HG03064 (cell line): ENCODE measurements at regions not wholly inside any gene's neighbourhood (a gene's known extent, or its start where the extent isn't known, plus 50 kb on each side); places are given as distances from the start of the nearest gene placed in this dataset.
A peak's percentile ranks its signal among the peaks of the same experiment; 100 is the strongest.

Source experiments
- ATAC-seq: cut with Tn5 transposase; IDR thresholded peaks from one replicate; pipeline ENCODE4 v1.9.1; 2021; ENCODE audit warnings: low read depth; ENCODE audit not compliant: unreplicated experiment

GRCh38 chr6:22007469-22007868 lies 289.4 kb downstream of the PRL start:
- no peak for ATAC-seq

DNA sequence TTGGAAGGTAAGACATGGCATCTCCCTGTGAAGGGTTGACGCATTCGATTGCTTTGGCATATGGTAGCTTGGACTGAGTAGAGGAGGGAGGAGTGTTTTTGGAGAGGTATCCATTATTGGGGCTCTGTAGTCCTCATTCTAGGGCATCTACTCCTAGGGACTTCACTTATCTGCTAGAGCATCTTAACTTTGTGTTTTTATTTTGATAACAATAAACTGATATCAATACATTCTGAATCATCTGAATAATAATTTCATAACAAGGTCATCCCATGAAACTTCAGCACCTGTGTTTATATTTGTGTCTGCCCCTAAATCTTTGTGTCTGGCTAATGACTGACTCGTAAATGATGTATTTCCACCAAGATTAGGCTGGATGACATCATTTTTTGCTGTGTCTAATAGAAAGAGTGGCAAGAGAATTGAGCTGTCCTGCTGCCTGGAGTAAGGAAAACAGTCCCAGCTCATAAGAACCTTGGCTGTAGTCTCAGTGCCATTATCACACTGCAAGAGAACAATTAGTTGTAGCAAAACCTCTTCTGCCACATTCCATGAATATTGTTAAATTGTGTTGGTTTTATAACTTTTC lies 288.5 kb downstream of the PRL start:
- ATAC-seq = no peak

GRCh38 chr6:22010102-22010501 lies 286.7 kb downstream of the PRL start:
- ATAC-seq = no peak

- ATAC-seq = no peak
Measured at GRCh38 chr6:22015216-22015615, 281.6 kb downstream of the PRL start.

GRCh38 chr6:22015944-22016343 lies 280.9 kb downstream of the PRL start:
- ATAC-seq = no peak

DNA sequence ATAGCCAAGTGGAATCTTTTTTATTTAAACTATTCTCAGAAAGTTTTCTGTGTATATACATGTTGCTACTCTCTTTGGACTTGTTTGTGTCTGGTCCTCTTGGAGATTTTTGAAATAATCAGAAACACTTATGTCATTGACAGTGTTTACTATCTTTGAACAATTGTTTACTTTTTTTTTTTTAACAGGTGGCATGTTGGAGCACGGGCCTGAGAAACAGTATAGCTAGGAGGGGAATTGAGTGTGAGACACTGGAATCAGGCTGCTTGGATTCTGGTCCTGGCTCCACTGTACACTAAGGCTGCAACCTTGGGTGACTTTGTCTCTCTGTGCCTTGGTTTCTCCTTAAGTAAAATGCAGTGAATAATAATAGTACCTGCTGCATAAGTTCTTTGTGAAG lies 279.6 kb downstream of the PRL start:
- no peak for ATAC-seq

DNA sequence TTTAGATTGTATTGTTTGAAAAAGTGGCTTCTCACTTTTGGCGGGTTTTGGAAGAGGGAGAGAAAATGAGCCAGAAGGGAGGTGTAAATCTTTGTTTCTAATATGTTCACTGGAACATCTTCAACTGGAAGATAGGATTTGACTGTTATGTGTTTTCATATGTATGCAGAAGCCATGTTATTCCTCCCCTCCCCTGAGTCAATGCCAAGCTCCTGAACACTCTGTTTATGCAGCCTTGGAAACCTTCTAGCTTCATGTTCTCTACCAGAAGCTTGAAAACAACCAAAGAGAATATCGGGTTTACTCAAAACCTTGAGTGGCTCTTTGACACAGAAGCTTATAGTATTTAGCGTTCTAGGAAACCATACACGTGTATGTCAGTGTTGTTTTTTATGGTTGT lies 279.1 kb downstream of the PRL start:
- ATAC-seq = no peak

DNA sequence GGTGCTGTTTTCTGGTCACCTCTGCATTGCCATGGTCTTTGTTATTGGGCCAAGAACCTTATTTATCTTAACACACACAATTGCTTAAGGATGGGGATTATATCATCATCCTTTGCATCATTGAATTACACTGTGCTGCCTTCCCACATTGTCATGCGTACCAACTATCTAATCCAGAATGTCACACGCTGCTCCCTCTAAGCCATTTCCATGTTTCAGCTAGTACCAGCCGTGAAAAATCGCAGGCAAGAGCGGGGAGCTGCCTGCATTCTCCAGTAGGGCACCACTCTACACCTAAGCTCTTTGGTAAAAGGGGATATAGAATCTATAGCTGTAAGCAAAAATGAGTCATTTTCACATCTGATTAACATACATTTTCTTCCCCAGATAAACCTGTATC lies 277.0 kb downstream of the PRL start:
- no peak for ATAC-seq

DNA sequence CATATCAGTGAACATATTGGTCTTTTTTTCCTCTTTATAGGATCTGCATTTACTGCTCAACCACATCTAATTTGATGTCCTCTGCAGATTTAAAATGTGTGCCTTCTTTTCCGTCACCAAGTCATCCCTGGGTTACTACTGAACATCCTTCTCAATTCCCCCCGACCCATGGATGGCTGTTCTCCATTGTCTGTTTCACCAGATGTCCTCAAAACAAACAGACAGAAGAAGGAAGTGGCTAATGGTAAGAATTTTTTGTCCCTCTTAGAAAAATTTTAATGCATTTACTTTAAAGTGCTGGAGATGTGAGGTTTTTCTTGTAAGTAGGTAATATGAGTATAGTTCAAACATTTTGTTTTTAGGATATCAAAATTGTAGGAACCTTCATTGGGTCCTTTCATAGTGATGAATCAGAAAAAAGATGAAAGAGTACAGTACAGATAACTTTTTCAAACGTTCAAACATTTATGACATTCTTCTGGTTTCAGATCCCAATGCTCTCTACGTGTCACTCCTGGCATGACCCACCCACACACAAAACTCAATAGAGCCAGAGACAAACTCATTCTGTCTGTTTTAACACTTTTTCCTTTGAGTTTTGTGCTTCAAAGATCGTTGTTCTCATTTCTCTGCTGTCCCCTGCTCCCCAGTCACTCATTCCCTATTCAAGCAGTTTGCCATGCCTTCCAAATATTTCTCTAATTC lies 276.4 kb downstream of the PRL start:
- ATAC-seq = no peak

DNA sequence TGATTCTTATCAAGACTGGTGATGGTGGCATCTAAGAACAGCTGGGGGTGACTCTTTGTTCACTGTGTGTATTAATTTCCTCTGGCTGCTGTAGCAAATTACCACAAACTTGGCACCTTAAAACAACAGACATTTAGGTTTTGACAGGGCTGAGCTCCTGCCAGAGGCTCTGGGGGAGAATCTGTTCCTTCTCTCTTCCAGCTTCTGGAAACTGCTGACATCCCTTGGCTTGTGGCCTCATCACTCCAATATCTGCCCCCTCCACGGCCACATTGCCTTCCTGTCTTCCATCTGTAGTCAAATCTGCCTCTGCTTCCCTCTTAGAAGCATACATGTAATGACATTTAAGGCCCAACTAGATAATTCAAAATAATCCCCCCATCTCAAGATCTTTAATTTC lies 274.9 kb downstream of the PRL start:
- no peak for ATAC-seq

DNA sequence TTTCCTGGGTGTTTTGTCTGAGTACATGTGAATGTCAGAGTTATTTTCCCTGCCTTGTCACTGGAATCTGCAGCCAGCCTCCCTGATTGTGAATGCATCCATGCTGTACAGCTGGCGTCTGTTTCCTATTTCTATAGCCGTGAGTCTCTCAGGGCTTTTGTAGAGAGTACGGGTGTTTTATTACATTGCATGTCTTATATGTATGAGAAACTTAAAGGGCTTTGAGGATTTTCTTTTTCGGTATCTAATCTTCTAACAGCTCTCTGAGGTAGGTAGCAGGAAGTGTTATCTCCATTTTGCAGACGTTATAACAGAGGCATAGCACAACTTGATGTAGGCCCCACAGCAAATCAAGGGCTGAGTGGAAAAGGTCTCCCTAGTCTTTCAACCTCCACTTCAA lies 272.9 kb downstream of the PRL start:
- no peak for ATAC-seq

DNA sequence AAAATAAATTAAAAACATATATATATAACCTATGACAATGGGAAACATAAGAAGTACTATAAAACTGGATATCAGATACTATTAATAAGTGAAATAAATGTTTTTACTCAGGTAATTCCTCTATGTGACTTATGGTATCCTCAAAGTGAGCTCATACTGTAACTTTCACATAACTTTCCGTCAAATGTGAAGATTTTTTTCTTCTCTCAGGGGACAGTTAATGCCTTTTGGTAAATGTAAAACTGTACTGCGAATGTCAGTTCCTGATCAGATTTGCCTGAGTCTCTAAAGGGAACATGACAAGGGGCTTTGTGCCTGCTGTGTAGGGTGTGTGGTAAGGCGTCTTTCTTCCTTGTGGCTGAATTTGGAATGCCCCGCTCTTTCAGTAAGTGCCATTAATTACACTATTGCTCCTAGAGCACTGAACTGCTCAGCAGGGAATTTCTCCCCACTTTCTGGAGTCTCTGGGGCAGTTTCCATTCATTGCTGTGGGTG lies 271.8 kb downstream of the PRL start:
- ATAC-seq = peak; percentile 28

DNA sequence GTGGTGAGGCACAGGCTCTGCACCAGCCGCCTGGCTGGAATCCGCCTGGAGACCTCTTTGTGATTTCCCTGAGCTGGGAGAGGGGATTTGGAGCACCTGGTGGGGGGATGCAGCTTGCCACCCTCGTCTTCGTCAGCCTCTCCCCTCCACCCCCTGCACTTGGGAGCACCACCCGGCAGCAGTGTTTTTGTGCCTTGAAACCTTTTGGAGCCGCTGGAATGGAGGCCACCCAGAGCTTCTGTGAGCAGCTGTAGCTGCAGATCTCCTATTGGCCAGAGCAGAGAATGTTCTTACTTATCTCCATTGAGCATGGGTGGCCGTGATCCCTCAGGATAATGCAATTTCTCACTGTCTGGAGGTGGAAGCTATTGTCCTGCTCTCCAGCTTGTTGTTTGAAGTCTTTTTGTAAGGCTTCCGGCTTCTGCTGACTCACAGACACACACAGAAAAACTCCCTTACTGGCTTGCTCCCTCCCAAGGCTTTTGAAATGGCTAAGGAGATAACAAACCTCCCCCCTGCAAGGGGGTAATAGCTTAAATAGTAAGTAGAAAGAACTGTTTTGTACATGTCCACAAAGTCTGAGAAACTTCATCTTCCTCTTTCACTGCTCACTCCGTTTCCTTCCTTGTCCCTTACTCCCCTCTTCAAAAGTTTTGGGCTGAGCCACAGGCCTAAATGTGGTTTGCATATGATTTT lies 271.2 kb downstream of the PRL start:
- ATAC-seq = peak; percentile 54

DNA sequence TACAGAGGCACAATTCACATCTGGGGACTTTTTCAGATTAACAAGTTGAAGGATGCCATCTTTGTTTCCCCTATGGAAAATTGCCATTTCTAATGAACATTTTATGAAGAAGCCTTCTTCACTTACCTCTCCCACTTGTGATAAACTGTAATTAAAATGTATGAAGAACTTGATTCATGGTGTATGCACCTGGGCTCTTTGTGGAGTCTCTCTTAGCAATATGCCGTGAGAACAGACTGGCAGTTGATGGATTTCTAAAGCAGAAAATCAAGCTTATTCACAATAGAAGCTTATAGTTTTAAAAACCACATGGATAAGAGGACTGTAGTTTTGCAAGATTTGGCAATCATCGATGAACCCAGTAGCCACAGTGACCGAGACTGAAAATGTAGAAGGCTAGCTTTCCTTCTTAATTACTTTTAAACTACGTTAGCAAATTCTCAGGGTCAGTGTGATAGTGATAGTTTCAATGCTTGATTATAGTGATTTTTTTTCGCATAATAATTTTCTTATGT lies 270.6 kb downstream of the PRL start:
- ATAC-seq = no peak

GRCh38 chr6:22027040-22027725 lies 269.7 kb downstream of the PRL start:
- no peak for ATAC-seq

DNA sequence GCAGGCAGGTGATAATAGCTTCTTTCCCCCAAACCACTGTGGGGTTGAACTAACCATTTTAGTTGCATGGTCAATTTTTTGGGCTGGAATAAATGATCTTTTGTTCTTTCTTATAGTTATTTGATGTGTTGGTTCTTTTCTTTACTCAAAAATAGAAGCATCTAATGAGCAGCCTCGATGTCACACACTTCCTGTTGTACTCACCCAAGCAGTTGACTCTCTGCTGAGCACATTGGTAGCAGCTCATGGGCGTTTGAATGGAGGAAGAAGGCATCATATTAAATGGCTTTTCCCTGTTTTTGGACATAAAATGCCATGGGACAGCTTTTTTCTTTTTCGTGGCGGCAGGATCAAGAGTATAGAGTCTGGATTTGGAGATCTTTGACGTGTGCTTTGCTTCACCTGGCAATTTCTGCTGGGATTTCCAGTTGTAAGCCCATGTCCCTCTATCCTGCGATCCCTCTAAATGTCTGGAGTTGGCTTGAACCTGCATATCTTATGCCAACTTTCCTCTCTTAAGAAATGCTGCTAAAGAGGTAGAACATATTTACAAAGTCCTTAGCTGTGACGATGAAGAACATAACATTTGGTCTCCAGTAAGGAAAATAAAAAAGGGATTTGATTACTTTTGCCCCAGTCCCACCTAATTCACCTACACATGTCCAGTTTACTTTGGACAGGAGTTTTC lies 268.3 kb downstream of the PRL start:
- ATAC-seq = no peak

DNA sequence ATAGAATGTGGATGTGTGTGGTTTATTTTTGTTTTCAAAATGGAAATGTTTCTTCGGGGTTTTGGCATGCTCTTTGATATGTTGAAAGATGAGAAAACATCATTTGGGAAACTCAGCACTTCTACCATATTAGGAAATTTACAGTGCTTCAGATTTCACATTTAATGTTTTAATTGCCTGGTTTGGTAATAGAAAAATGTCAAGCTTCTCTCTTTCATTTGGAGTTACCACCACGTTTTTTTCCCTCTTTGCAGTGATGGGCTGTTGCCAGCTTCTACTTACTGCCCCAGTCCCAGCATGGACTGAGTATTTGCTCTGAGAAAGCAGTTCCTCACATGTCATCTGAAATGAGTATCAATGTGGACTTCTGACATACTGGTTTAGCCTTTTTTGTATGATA lies 267.7 kb downstream of the PRL start:
- ATAC-seq = no peak

- no peak for ATAC-seq
Measured at GRCh38 chr6:22030730-22031619, 265.9 kb downstream of the PRL start.

GRCh38 chr6:22035690-22036089 lies 261.1 kb downstream of the PRL start:
- no peak for ATAC-seq

DNA sequence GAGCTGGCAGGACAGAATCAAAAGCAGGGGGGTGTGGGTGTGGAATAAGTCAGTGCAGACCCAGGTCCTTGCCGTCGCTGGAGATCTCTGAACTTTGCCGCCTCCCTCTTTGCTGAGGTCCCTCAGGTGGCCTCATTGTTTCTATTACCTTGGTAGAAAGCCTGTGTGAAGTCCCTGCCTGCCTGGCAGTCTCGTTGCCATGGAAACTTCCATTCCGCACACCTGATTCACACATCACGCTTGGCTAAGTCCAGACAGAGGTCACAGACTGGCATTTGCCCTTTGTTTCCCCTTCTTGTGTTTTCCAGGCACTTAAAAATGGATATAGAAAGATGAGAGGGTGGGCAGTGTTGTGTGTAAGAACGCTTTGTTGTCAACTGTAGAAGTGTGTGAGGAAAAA lies 260.6 kb downstream of the PRL start:
- ATAC-seq = no peak
